ENCODE measurements at regions not wholly inside any gene's neighbourhood (a gene's known extent, or its start where the extent isn't known, plus 50 kb on each side); places are given as distances from the start of the nearest gene placed in this dataset.
"Not testable (repeated sequence)": the region's sequence is repeated elsewhere in the genome, so short reads cannot be mapped to it uniquely, and the experiment has no call there.

DNA sequence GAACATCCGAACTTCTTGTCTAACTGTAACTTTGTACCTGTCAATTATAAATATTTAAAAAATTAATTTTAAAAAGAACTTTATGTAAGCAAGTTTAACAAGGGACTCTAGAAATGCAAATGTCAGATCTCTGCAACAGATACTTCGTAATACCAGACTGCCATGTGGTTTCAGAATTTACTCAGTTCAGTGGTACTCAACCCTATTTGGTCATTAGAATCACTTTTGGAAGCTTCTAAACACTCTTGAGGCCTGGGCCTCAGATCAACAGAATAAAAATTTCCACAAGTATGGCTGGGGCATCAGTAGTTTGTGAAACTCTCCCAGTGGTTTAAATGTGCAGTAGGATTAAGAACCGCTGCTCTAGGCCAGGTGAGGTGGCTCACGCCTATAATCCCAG lies 139.5 kb upstream of the SMYD2 start:
- no peak for DNase-seq (ENCODE audit: low read depth in 4 of 4, low spot score in 3 of 4)

DNA sequence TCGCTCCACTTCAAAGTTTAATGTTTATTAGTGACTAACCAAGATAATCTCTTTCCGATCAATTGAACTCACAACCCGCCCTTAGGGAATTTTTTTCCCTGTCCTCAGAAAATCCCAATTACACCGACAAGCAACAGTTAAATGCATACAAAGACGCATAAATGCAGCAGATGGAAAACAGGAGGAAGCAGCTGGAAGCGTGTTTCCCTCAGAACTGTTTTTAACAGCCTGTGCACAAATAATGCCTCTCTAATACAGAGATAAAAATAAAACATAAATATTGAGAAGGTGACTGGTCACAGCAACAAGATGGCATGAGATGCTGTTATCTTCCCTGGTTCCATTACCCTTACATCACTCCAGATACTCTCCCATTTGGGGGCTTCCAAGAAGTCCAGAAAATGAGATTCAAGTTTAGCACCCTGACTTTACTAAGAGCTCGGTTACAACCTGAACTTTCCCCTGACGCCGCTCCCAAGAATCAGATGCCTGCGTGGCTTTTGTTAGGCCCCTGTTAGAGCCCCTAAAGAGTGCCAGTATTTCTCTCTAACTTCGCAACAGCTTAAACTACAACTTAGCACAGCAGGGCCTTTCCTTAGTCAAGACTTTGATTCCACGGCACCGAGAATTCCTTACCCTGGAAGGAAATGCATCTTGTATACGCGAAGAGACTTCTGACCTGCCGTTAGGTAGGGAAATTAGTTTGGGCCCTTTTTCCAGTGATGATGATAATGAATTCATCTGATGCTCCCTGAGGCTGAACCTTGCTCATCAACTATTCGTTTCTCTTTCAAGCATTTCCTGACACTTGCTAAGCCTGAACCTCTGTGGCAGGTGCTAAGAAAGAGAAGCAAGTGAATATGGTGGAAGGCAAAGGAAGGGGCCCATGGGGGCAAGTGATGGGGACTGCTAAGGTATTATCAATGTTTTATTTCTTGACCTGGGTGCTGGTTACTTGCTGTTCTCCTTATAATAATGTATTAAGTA lies 137.7 kb upstream of the SMYD2 start:
- DNase-seq (ENCODE audit: low read depth in 4 of 4, low spot score in 3 of 4), result no peak

DNA sequence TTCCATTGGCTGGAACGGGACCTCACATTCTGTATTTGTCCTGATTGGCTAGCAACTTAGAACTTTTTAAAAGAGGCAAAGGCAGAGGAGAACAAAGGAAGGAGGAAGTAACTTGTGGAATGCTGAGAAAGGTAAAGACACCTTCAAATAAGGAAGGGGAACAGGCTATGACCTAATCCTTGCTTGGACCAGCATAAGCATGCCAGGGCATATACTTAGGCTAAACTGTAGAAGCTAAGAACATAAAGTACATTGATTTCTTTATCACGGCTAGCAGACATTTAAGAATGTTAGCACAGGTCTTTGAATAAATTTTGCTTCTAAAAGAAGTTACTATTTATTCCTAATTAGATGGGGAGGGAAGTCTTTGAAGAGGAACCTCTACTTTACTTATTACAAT lies 136.4 kb upstream of the SMYD2 start:
- DNase-seq (ENCODE audit: low read depth in 4 of 4, low spot score in 3 of 4), result not testable (repeated sequence)

DNA sequence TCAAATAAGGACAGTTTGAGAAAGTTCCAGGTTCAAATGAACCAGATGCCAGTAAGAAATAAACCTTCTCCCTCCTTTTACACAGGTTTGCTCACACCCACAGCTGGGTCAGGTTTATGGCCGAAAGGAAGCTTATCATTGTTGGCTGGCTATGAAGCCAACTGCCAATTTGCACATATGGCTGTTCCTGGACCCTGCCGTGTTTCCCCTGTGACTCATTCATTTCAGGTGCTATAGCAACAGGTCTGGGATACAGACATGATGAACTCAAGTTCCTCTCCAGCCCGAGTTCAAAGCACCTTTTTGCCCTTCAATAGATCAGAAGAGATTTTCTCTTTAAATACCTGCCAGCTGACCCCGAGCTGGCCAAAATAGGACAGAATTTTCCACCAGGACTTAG lies 134.4 kb upstream of the SMYD2 start:
- DNase-seq (ENCODE audit: low read depth in 4 of 4, low spot score in 3 of 4), result no peak

DNA sequence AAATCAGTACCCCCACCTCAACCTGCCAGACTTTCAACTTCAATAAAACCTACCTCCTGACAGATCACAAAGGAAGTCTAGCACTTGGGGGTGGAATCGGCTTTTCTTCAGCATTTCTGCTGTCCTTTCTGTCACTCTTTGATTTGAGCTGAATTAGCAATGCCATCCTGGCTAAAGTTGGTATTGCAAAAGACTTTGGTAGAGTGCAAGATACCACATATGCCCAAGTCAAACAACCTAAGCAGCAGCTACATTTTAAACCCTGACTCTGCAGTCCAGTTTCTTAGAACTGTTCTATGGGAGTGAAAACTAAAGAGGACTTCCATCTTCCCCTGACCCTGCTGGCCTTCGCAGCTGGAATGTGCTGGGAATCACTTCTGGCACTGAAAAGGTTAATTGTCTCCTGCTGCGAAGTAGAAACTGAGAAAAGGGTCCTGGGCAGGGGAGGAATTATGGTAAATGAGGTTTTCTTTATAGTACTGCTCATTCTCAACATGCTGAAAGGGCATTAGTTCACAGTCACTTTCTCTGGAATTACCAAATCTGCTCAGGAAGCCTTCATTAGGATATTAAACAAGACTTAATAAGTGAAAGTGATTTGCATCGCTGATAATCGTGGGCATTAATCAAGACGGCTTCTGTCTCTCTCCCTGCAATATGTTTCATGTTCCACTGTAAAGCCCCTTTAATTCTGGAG lies 126.2 kb upstream of the SMYD2 start:
- no peak for DNase-seq (ENCODE audit: low read depth in 4 of 4, low spot score in 3 of 4)

DNA sequence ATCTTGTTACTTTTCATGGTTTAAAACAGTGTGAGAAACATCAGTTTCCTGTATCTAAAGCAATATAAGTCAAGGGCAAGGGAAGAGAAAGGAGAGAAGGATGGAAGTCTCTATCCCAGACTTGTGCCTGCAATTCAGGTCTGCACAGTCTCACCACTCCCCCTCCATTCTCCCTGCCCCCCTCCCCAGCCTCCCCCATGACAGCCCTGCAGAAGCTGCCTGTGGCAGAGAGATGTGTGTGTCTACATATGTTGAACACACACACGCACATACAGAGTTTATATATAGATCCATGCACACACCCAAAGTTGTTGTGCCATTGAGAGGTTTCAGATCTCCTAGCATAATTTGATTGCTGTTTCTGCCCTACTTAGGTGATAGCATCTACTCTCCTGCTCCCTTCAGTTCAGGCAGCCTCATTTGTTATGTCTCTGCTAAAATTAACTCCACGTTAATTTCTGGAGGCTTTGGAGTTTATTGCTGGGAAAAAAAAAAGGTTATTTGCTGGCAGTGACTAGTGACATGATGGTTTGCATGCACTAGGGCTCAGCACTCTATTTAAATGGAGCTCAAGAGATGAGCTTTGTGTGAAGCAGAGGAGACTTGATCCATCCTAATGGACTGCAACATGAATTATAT lies 124.9 kb upstream of the SMYD2 start:
- DNase-seq (ENCODE audit: low read depth in 4 of 4, low spot score in 3 of 4), result no peak

DNA sequence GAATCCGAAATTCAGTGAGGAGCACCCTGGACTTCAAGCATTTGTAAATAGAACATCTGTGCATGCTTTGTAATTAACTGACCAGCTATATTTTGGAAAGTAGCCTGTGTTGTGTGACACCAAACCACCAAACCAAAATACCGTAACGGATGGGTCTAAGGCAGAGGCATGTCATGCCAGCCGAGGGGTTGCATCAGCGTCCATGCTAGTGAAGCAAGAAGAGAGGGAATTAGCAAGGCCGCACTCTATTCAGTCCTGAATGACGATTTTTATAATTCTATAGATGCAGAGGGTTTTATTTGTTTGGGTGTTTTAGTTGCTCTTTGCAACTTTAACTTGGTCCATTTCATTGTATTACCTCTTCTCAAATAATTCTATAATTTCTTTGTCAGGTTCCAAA lies 116.8 kb upstream of the SMYD2 start:
- DNase-seq (ENCODE audit: low read depth in 4 of 4, low spot score in 3 of 4), result no peak

DNA sequence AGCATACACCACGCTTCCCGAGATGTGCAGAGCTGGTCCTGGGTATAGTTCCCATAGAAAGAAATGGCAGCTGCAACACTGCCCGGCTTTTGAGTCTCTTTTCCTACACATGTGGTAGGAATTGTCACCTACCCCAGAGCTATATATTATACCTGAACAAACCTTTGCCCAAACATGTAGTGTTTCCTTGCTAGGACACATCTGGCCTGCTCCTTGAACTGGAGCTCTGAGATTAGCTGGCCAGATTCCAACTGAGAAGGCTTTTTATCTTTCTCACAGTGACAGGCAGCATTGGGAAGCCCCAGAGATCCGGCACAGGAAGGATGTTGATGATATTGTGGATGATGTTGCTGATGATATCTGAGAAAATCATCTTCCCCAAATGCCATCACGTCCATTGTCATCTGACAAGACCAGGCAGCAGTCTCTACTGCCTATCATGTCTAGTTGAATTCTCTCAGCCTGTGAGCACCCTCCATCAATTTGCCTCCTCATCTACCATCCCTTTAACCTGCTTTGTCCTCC lies 115.0 kb upstream of the SMYD2 start:
- DNase-seq (ENCODE audit: low read depth in 4 of 4, low spot score in 3 of 4), result no peak

DNA sequence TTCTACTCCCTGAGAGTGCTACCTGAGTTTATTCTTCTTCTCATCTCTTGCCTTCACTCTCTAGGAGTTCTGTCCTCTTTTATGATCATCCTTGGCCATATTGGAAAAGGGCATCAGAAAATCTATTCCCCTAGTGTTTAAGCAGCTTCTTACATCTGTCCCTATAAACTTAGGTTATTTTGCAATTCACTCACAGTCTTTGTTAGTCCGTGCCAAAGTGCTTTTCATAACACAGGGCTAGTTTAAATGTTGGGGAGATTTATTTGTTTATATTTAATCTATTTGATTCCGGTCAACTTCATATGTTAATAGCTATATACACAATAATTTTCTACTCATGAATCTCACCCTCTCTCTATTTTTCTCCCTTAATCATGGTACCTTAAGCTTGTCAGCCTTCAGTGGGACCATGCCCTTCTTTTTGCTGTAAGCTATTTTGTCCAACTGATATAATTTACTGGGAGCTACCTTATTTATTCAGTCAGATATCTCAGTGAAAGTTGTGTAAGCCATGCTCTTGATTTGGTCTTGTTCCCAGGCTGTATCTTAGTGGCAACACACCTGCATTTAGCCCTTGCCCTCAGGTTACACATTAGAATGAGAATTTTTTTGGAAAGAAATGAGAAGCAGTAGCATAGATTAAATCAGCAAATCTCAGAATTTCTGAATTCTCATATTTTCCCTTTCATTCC lies 106.3 kb upstream of the SMYD2 start:
- DNase-seq (ENCODE audit: low read depth in 4 of 4, low spot score in 3 of 4), result no peak

DNA sequence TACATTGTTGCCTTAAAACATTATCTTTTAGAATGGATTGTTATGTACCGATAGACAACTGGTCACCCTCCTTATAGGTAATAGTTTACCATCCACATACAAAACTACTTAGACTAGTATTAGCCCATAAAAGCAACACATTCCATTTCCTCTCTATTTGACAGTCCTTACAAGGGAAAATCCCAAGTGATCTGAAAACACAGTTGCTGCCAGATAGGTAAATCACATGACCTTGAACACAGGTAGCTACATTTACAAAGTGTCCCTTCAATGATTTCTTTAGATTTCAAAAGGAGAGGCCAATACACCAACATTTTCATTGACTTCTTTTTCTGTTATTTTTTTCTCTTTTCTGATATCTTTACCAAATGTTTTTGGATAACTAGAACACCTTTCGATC lies 102.9 kb upstream of the SMYD2 start:
- no peak for DNase-seq (ENCODE audit: low read depth in 4 of 4, low spot score in 3 of 4)

DNA sequence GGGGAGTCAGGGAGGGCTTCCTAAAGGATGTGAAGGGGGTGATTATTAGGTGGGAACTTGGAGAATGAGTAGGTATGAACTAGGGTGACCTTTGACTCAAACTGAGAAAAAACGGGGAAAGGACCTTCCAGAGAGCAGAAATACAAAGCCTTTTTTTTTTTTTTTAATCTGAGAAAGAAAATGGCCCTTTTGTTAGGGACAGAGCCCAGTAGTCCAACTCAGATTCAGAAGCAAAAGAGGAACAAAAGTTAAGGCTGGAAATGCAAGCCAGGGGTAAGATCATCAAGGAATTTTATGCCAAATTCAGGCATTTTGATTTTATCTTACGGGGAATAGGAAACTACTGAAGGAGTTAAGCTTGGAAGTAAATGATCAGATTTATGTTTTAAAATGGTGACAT lies 96.0 kb upstream of the SMYD2 start:
- no peak for DNase-seq (ENCODE audit: low read depth in 4 of 4, low spot score in 3 of 4)

DNA sequence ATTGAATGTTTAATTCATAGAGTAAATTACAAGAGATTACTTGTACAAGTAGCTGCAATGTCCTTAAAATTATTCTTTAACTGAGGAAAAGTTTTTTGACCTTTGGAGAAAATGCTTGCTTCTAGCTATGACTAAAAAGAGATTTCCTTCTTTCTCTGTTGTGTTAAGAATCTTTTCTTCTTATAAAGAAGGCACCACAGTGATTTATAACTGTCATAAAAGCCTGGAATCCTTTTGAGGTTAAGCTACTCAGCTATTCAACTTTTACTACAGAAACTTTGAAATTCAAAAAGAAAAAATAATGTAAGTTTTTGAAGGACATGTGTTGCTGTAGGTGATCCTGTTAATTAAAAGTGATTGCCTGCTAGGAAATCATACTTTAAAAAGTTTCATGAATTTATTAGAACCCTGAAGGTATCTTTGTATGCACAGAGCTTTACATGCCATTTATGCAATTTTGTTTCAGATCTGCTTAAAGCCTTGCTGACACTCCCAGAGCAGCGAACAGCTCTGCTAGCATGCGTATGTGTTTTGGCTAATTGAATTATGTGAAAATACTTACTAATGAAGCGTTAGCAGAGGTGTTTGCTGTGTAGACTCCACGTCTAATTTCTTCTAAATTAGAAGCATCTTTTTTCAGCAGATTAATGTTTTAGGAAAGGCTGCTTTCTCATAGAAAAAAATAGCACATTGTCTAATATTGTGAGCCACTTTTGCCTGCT lies 94.7 kb upstream of the SMYD2 start:
- DNase-seq (ENCODE audit: low read depth in 4 of 4, low spot score in 3 of 4), result no peak

DNA sequence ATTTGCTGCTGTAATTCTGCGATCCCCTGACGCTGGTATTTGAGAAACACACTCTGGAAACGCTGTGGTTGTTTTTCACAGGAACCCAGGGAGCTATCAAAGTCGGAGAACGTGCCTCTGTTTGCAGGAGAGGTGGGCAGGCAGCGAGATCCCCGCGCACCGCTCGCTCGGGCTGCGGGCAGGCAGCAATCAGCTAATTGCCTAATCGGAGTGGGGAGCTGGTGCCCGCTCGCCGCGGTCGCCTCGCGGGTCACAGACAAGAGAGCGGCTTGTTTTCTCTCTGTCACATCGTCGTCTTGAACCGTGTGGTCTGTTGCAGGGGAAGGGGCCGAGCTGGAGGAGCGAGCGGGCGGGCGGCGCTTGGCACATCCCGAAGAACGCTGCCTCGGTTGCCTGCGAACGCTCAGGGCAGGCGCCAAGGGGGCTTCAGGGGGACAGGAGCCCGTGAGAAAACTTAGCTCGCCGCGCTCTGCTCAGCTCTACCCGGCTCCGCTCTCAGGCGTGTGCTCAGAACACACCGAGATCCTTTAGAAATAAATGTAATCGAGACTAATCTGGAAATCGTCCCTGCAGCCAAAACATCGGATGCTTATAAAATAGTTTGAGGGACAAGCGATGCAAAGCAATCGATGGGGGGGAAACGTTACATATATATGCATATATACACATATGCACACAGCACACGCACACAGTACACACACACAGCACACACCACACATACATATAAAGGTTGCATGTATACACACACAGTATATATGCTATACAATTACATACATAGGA lies 93.6 kb upstream of the SMYD2 start:
- DNase-seq (ENCODE audit: low read depth in 4 of 4, low spot score in 3 of 4), result no peak

DNA sequence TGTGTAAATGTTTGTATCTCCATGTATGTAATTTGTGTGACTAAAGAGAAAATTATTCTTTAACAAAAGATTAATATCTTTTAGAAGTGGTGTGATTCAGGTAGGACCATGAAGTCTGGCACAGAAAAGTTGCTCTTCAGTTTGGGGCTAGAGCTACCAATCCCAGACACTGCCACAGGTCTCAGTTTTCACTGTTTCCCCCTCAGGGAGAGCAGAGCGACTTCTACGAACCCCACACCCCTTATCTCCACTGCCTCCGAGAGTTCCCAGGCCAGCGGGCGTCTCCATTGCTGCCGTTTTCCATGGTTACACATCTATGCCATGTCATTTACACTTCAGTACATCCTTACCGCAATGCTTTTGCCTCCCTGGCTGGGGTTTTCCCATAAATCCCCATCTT lies 93.0 kb upstream of the SMYD2 start:
- DNase-seq (ENCODE audit: low read depth in 4 of 4, low spot score in 3 of 4), result no peak

DNA sequence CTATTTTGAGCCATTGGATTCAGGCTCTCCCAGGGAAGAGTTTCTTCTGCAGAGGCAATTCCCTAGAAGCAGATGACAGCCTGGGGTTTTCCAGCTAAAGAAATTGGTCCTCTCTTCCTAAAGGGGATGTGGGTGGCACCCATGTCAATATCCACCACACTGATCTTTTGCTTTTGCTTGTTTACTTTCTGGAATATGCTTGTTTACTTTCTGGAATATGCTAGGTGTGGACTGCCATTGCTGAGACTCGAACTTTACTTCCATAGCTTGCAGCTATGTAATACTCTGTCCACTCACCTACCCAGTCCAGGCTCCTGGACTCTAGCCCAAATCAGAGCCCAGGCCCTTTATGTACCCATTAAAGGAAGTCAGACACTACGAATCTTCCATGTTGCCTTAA lies 92.1 kb upstream of the SMYD2 start:
- DNase-seq (ENCODE audit: low read depth in 4 of 4, low spot score in 3 of 4), result no peak

DNA sequence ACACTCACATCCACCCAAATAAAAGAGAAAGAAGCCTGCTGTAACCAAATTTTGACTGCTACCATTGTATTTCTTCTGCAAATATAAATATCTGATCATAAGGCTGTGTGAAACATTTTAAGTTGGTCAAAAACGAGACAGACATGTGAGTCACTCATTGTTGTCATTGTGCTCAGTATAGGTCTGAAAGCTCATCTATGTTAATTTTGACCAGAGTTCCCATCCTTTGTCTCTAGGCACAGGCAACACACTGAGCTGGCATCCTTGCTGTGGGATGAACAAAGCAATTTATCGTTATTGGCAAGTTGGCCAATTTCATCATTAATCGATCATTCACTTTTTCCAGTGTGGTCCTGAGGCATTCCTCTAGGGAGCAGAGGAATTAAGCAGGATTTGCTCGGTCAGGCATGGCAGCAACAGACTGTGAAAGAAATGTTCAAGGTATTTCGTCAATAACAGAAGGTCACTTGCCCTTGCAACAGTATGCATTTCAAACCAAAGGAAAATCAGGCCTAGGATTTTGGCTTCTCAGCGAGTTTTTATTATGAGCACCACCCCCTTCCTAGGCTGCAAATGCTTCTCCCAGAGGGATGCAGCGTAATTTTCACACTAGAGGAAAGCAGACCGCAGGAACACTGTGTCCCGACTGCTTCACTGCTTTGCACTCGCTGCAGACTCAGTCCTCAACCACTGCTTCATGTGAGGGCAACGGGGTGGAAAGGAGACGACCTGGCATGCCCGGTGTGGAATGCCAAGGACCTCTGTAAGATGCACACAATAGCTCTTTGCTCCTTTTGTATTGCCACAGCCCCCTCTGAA lies 87.9 kb upstream of the SMYD2 start:
- DNase-seq (ENCODE audit: low read depth in 4 of 4, low spot score in 3 of 4), result no peak

DNA sequence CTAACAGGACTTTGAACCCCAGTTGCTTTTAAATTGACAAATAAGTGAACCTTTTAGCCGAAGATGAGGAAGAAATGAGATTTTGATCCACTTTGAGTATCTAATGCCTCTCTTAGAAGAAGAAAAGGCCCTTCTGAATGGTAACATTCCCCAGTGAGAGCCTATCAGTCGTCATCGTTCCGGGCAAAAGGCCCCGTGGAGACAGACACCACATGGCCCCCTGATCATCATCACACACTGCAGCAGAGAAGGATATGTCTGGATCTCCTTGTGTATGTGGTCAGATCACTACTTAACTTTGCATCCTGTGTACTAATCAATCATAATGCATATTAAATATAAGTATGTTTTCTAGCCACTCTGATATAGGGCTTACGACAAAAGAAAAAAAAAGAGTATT lies 87.3 kb upstream of the SMYD2 start:
- no peak for DNase-seq (ENCODE audit: low read depth in 4 of 4, low spot score in 3 of 4)

DNA sequence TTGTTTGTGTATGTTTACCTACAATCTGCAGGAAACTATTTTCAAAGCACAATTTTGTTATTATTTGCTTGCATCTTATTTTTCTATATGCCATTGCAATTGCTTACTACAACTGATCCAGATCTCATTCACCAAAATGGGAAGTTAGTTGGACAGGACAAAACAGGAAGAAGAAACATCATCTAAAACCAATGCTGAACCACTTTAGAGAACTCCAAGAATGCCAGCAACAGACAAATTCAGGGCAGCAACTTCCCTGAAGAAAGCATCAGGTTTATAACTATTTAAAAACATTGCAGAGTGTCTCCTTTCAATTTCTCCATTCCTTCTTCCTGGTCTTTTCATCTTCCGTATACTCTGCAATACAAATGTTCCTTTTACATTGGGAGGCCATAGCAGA lies 82.4 kb upstream of the SMYD2 start:
- DNase-seq (ENCODE audit: low read depth in 4 of 4, low spot score in 3 of 4), result no peak

DNA sequence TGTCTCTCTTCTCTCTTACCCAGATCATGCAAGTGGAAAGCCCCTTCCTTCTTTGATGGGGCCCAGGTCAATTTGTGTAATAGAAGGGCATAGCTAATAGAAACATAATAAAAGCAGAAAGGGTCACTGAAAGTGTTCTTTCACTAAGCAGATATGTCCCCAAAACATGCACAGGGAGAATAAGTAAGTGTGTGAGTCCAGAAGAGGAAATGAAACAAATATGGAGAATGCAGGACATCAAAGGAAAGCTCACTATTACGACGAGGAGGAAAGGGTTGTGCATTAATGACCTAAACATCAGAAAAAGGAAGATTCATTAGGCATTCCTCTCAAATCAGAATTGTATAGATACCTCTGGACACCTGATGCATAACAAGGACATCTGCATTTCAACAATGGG lies 81.4 kb upstream of the SMYD2 start:
- no peak for DNase-seq (ENCODE audit: low read depth in 4 of 4, low spot score in 3 of 4)

All from left renal pelvis (tissue), 4 donors.